ENCODE measurements at regions not wholly inside any gene's neighbourhood (a gene's known extent, or its start where the extent isn't known, plus 50 kb on each side); places are given as distances from the start of the nearest gene placed in this dataset.
"Not testable (repeated sequence)": the region's sequence is repeated elsewhere in the genome, so short reads cannot be mapped to it uniquely, and the experiment has no call there.

GRCh38 chrX:73905749-73906374 is 53.3 kb upstream of the XIST start:
- H3K9me3 ChIP-seq (ENCODE audit: control insufficient read depth, insufficient read depth, low read length); H3K4me2 ChIP-seq (ENCODE audit: low read length); H3K27me3 ChIP-seq (ENCODE audit: control insufficient read depth, low read length); H3K9me2 ChIP-seq (replicated peaks; ENCODE audit: control insufficient read depth, low read length); H3K79me2 ChIP-seq (ENCODE audit: control insufficient read depth, low read length); H3K36me3 ChIP-seq (ENCODE audit: control insufficient read depth, low read length); H3K4me1 ChIP-seq (ENCODE audit: control insufficient read depth, low read length); H3K4me3 ChIP-seq (ENCODE audit: low read length); H3K27ac ChIP-seq (ENCODE audit: low read depth, low read length); H3F3A ChIP-seq (ENCODE audit: control insufficient read depth, insufficient read depth); H4K20me1 ChIP-seq (ENCODE audit: control insufficient read depth, insufficient read depth, low read depth, low read length): not testable (repeated sequence)

- Histone ChIP-seq H3K4me2 (ENCODE audit: low read length) (no peak overlapping the region), H4K20me1 (ENCODE audit: control insufficient read depth, insufficient read depth, low read depth, low read length) (no peaks in the 10 kb centered on the region), H3F3A (ENCODE audit: control insufficient read depth, insufficient read depth) (no peaks in the 10 kb centered on the region), H3K79me2 (ENCODE audit: control insufficient read depth, low read length) (no peaks in the 10 kb centered on the region), H3K36me3 (ENCODE audit: control insufficient read depth, low read length) (no peaks in the 10 kb centered on the region), H3K9me3 (ENCODE audit: control insufficient read depth, insufficient read depth, low read length) (no peaks in the 10 kb centered on the region), H3K27ac (ENCODE audit: low read depth, low read length) (no peak overlapping the region), H3K27me3 (ENCODE audit: control insufficient read depth, low read length) (no peaks in the 10 kb centered on the region), H3K9me2 (replicated peaks; ENCODE audit: control insufficient read depth, low read length) (no peaks in the 10 kb centered on the region), H3K4me3 (ENCODE audit: low read length) (no peak overlapping the region), H3K4me1 (ENCODE audit: control insufficient read depth, low read length) (no peaks in the 10 kb centered on the region)
- TF ChIP-seq, protein P1, sequence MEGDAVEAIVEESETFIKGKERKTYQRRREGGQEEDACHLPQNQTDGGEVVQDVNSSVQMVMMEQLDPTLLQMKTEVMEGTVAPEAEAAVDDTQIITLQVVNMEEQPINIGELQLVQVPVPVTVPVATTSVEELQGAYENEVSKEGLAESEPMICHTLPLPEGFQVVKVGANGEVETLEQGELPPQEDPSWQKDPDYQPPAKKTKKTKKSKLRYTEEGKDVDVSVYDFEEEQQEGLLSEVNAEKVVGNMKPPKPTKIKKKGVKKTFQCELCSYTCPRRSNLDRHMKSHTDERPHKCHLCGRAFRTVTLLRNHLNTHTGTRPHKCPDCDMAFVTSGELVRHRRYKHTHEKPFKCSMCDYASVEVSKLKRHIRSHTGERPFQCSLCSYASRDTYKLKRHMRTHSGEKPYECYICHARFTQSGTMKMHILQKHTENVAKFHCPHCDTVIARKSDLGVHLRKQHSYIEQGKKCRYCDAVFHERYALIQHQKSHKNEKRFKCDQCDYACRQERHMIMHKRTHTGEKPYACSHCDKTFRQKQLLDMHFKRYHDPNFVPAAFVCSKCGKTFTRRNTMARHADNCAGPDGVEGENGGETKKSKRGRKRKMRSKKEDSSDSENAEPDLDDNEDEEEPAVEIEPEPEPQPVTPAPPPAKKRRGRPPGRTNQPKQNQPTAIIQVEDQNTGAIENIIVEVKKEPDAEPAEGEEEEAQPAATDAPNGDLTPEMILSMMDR (IDR thresholded peaks at IDR 0.05; ENCODE audit: low read depth, low read length, poor library complexity, severe bottlenecking): no peak
- no peak for TF ChIP-seq EZH2phosphoT487 (IDR thresholded peaks at IDR 0.05; ENCODE audit: borderline replicate concordance, low read length)
These were observed 51.4 kb upstream of the XIST start for GRCh38 chrX:73903941-73904340.

Measured in DOHH2 (cell line).